ENCODE measurements at regions not wholly inside any gene's neighbourhood (a gene's known extent, or its start where the extent isn't known, plus 50 kb on each side); places are given as distances from the start of the nearest gene placed in this dataset.

DNA sequence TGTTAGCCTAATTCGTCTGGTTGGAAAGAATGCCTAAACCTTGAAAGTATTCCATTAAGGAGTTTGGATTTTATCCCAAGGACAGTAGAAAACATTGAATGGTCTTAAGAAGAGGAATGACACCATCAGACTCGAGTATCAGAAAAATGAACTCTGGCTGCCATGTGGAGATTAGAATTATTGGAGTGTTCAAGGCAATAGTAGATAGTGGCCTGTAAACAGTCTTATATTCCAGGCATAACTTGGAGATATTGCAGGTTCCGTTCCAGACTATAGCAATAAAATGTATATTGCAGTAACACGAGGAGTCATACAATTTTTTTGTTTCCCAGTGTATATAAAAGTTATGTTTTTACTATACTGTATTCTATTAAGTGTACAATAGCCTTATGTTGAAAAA is 130.9 kb downstream of the GDAP2 start:
- DNase-seq (ENCODE audit: low read depth in 2 of 2, low spot score in 1 of 2) = no peak

GRCh38 chr1:117802531-117803257 is 126.7 kb downstream of the GDAP2 start:
- no peak for DNase-seq (ENCODE audit: low read depth in 2 of 2, low spot score in 1 of 2)

GRCh38 chr1:117803318-117803717 is 126.1 kb downstream of the GDAP2 start:
- no peak for DNase-seq (ENCODE audit: low read depth in 2 of 2, low spot score in 1 of 2)

DNA sequence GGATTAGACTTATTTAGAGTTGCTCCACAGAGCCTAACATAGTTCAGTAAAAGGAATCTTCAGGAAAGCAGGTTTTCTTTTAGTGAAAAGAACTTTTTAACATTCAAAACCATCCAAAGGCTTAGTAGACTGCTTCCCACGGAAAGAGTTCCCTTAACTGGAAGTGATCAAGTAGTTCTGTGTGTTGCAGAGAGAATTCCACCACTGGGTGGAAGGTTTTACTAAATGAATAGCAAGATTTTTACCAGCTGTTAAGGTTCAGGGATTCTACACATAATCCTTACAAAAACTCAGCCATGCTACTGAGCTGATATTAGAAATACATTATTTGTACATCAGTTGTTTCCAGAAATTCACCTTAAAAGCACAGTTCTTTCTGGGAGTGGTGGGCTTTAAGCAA is 119.7 kb downstream of the GDAP2 start:
- DNase-seq (ENCODE audit: low read depth in 2 of 2, low spot score in 1 of 2) = no peak

- DNase-seq (ENCODE audit: low read depth in 2 of 2, low spot score in 1 of 2) = no peak
Observed at GRCh38 chr1:117810553-117810952, 118.9 kb downstream of the GDAP2 start.

- DNase-seq (ENCODE audit: low read depth in 2 of 2, low spot score in 1 of 2) = no peak
Observed at GRCh38 chr1:117812869-117813511, 116.4 kb downstream of the GDAP2 start.

Data from stimulated activated CD8-positive, alpha-beta memory T cell treated with anti-CD3 and anti-CD28 coated beads, Interleukin-4, amount 100 ng/mL, for 1 hour (primary cell).